HCT116 (cell line): ENCODE measurements at regions not wholly inside any gene's neighbourhood (a gene's known extent, or its start where the extent isn't known, plus 50 kb on each side); places are given as distances from the start of the nearest gene placed in this dataset.

ENCODE experiments used
- ATAC-seq: fragments of 200-7000 bp; cut with Tn5 transposase; 2 replicates; pipeline ENCODE4 v1.9.1; 2020; ENCODE audit warnings: mild to moderate bottlenecking, moderate library complexity
- BruUV-seq: library from RNA; stranded (reverse); fragments of 400-500 nt; replicated peaks from 2 replicates; lab custom pipeline; 2021; lab: Mats Ljungman, UMichigan
- CTCF ChIA-PET: fragments of 300-600 bp; sonication (Branson Sonifier 250); formaldehyde crosslinking; loops from one replicate; lab custom pipeline; 2021; ENCODE audit warnings: antibody characterized with exemption; lab: Charles Lee
- POLR2A ChIA-PET: fragments of 300-600, 350-600 bp; sonication (Branson Sonifier 250); formaldehyde crosslinking; loops from one replicate; lab custom pipeline; 2021; ENCODE audit warnings: antibody characterized with exemption; lab: Charles Lee
- RAD21 ChIA-PET, 2 experiments: fragments of 300-600 bp; sonication (Branson Sonifier 250); formaldehyde crosslinking; loops; one replicate each; lab custom pipeline; 2023; ENCODE audit warnings: low total read pairs in 2 of 2; ENCODE audit not compliant: uncharacterized antibody in 2 of 2, unreplicated experiment in 2 of 2, low non-redundant PET in 1 of 2; lab: Charles Lee
- DNase-seq: peaks from one replicate; pipeline ENCODE4 v3.0.0-alpha.2; 2010; ENCODE audit warnings: low read depth, low spot score
- H2AFZ ChIP-seq: fragments of 200-600 bp; shearing (Covaris generic), sonication (generic); 2 replicates; pipeline ENCODE4 v1.6.1; 2017; ENCODE audit warnings: low read depth, mixed run types, mixed read lengths, antibody characterized with exemption, low read length; ENCODE audit not compliant: poor library complexity, severe bottlenecking
- H3K27ac ChIP-seq: 2 replicates; pipeline ENCODE4 v1.5.1; 2012; ENCODE audit warnings: low read depth, low read length
- H3K27me3 ChIP-seq: fragments of 200-600 bp; sonication (generic); 2 replicates; pipeline ENCODE4 v1.6.1; 2016; ENCODE audit warnings: mixed run types, low read length, mixed read lengths; ENCODE audit not compliant: insufficient read depth
- H3K36me3 ChIP-seq, 2 experiments: fragments of 200-500 bp in 1 of 2; fragments of 200-600 bp in 1 of 2; sonication (Bioruptor generic) in 1 of 2; sonication (generic) in 1 of 2; 2 replicates each; pipeline versions ENCODE4 v1.5.1 to v1.6.1; 2014 to 2016; ENCODE audit warnings: low read length in 2 of 2, inconsistent platforms in 1 of 2, mixed read lengths in 1 of 2, mixed run types in 1 of 2; ENCODE audit not compliant: insufficient read depth in 2 of 2, control insufficient read depth in 1 of 2
- H3K4me1 ChIP-seq, 2 experiments: fragments of 200-600 bp in 1 of 2; sonication (generic) in 1 of 2; 2 replicates each; pipeline versions ENCODE4 v1.5.1 to v1.6.1; 2012 to 2017; ENCODE audit warnings: low read length in 2 of 2, inconsistent platforms in 1 of 2, mild to moderate bottlenecking in 1 of 2, mixed read lengths in 1 of 2, mixed run types in 1 of 2, moderate library complexity in 1 of 2; ENCODE audit not compliant: insufficient read depth in 2 of 2, control insufficient read depth in 1 of 2
- H3K4me2 ChIP-seq: fragments of 200-600 bp; sonication (generic); 2 replicates; pipeline ENCODE4 v1.6.1; 2017; ENCODE audit warnings: mixed run types, low read length, mixed read lengths
- H3K4me3 ChIP-seq, 2 experiments: fragments of 200-600 bp in 1 of 2; sonication (generic) in 1 of 2; replicated peaks in 1 of 2; 2 replicates each; pipeline ENCODE4 v1.5.1; 2011 to 2016; ENCODE audit warnings: low read length in 2 of 2, control low read depth in 1 of 2, low read depth in 1 of 2, mild to moderate bottlenecking in 1 of 2, mixed read lengths in 1 of 2, mixed run types in 1 of 2
- H3K79me2 ChIP-seq: fragments of 200-600 bp; sonication (generic); 2 replicates; pipeline ENCODE4 v1.6.1; 2017; ENCODE audit warnings: mild to moderate bottlenecking, mixed run types, low read length, moderate library complexity, mixed read lengths; ENCODE audit not compliant: insufficient read depth
- H3K9ac ChIP-seq: fragments of 200-600 bp; sonication (generic); 2 replicates; pipeline ENCODE4 v1.6.1; 2016; ENCODE audit warnings: low read length, mixed read lengths
- H3K9me2 ChIP-seq: fragments of 200-600 bp; sonication (generic), shearing (Covaris generic); 2 replicates; pipeline ENCODE4 v1.6.1; 2017; ENCODE audit warnings: mixed run types, mild to moderate bottlenecking, moderate library complexity; ENCODE audit not compliant: insufficient read depth
- H3K9me3 ChIP-seq, 2 experiments: fragments of 200-500 bp in 1 of 2; fragments of 200-600 bp in 1 of 2; sonication (Bioruptor generic) in 1 of 2; sonication (generic) in 1 of 2; 2 replicates each; pipeline ENCODE4 v1.6.1; 2014 to 2017; ENCODE audit warnings: low read length in 2 of 2, mixed read lengths in 2 of 2, inconsistent platforms in 1 of 2, low read depth in 1 of 2, mild to moderate bottlenecking in 1 of 2, mixed run types in 1 of 2, moderate library complexity in 1 of 2; ENCODE audit not compliant: control insufficient read depth in 1 of 2, insufficient read depth in 1 of 2
- H4K20me1 ChIP-seq: fragments of 200-600 bp; sonication (generic), shearing (Covaris generic); 2 replicates; pipeline ENCODE4 v1.6.1; 2017; ENCODE audit warnings: mixed run types, mild to moderate bottlenecking, moderate library complexity; ENCODE audit not compliant: insufficient read depth
- CBX3 ChIP-seq: IDR thresholded peaks from 2 replicates; pipeline ENCODE4 v1.6.1; 2012; ENCODE audit warnings: low read depth
- EZH2phosphoT487 ChIP-seq: fragments of 200-600 bp; IDR thresholded peaks from 2 replicates; pipeline ENCODE4 v1.6.1; 2018; ENCODE audit warnings: antibody characterized with exemption, borderline replicate concordance
- POLR2A ChIP-seq: IDR thresholded peaks from 2 replicates; pipeline ENCODE4 v1.7.0; 2011; ENCODE audit warnings: borderline replicate concordance; ENCODE audit not compliant: insufficient read depth, insufficient read length; ENCODE audit errors: extremely low read depth
- POLR2AphosphoS5 ChIP-seq: IDR thresholded peaks from 2 replicates; pipeline ENCODE4 v1.6.1; 2011; ENCODE audit warnings: mild to moderate bottlenecking, low read depth, low read length, moderate library complexity
- SIN3A ChIP-seq: IDR thresholded peaks from 2 replicates; pipeline ENCODE4 v1.6.1; 2012; ENCODE audit warnings: low read depth
- SP1 ChIP-seq: IDR thresholded peaks from 2 replicates; pipeline ENCODE4 v1.6.1; 2012; ENCODE audit warnings: low read depth
- SRF ChIP-seq: IDR thresholded peaks from 2 replicates; pipeline ENCODE4 v1.6.1; 2012; ENCODE audit warnings: low read depth
- YY1 ChIP-seq: IDR thresholded peaks from 2 replicates; pipeline ENCODE4 v1.6.1; 2011; ENCODE audit warnings: low read length, low read depth, moderate library complexity, mild to moderate bottlenecking; ENCODE audit not compliant: insufficient replicate concordance; ENCODE audit errors: extremely low read depth
- ZFX ChIP-seq: fragments of 450-650 bp; IDR thresholded peaks from 2 replicates; pipeline ENCODE4 v1.6.1; 2017
- ZNF274 ChIP-seq: fragments of 200-500 bp; sonication (Bioruptor generic); IDR thresholded peaks from 2 replicates; pipeline ENCODE4 v1.6.1; 2014; ENCODE audit warnings: mild to moderate bottlenecking, low read depth, low read length, inconsistent platforms
- intact Hi-C: fragments of 100-400 bp; cut with micrococcal nuclease; formaldehyde crosslinking; loops from 2 replicates; pipeline ENCODE4 v1.10.0; 2022
- TF ChIP-seq, protein P1 (sequence below): IDR thresholded peaks from 2 replicates; pipeline ENCODE4 v1.6.1; 2012
- TF ChIP-seq, protein P2 (sequence below), 3 experiments: fragments of 200-600 bp in 1 of 3; sonication (generic) in 1 of 3; IDR thresholded peaks in 2 of 3; conservative IDR thresholded peaks in 1 of 3; 2 replicates each; pipeline ENCODE4 v1.5.1; 2012 to 2017; ENCODE audit warnings: low read depth in 2 of 3, low read length in 2 of 3, antibody characterized with exemption in 1 of 3, borderline replicate concordance in 1 of 3, control low read depth in 1 of 3, mild to moderate bottlenecking in 1 of 3, mixed read lengths in 1 of 3, mixed run types in 1 of 3, moderate library complexity in 1 of 3; ENCODE audit not compliant: insufficient read depth in 1 of 3
- TF ChIP-seq, protein P3 (sequence below): IDR thresholded peaks from 2 replicates; pipeline ENCODE4 v1.6.1; 2012; ENCODE audit warnings: low read depth
- TF ChIP-seq, protein P4 (sequence below): IDR thresholded peaks from 2 replicates; pipeline ENCODE4 v1.6.1; 2012

DNA sequence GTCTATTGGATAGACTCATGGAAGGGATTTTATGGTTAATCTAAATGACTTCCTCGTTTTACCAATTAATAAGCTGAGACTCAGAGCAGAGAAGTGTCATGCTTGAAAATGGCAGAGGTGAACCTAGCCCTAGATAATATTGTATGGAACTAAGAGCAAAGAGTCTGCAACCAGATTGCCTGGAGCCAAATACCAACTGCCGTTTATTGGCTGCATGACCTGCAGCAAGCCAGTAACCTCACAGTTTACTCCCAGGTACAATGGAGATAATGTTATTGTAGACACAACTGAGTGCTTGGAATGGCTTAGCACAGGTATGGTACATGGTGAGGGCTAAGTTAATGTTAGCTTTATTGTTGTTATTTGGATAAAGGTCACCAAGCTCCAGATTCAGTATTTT, 84.6 kb upstream of the FAT3 start (continued):
- TF ChIP-seq, protein P1, sequence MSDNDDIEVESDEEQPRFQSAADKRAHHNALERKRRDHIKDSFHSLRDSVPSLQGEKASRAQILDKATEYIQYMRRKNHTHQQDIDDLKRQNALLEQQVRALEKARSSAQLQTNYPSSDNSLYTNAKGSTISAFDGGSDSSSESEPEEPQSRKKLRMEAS, result no peak

DNA sequence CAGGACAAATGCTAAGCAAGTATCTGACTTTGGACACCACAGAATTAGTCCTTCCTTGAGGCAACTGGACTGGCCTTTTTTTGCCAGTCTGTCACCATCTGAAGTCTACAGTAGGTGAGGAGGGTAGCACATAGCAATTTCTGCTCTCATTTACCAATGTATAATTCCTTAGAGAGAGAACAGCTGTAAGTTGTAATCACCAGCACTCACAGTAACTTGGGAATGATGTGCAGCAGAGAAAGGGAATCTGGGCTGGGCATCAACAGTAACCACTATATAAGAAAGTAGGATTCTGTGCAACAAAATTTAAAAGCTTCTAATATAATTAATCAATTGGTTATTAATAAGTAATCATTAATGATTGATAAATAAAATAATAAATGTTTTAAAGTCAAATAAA, 86.3 kb upstream of the FAT3 start:
- H3K9ac ChIP-seq, result no peak overlapping the region
- no peak overlapping the region for H3K4me3 ChIP-seq
- no peaks in the 10 kb centered on the region for H3K36me3 ChIP-seq
- intact Hi-C loops, result no loop called here
- CTCF ChIA-PET, result no interaction called here
- RAD21 ChIA-PET, result no interaction called here
- H3K9me3 ChIP-seq, result peaks cover 3 to 15% of the 10 kb centered on the region in 2 experiments; a peak in 2 of 4 replicates
- H2AFZ ChIP-seq, result no peak overlapping the region
- H4K20me1 ChIP-seq, result no peaks in the 10 kb centered on the region
- no TSS peak for BruUV-seq
- no peaks in the 10 kb centered on the region for H3K79me2 ChIP-seq
- no peaks in the 10 kb centered on the region for H3K27me3 ChIP-seq
- no peaks in the 10 kb centered on the region for H3K4me1 ChIP-seq
- TF ChIP-seq, protein P2, sequence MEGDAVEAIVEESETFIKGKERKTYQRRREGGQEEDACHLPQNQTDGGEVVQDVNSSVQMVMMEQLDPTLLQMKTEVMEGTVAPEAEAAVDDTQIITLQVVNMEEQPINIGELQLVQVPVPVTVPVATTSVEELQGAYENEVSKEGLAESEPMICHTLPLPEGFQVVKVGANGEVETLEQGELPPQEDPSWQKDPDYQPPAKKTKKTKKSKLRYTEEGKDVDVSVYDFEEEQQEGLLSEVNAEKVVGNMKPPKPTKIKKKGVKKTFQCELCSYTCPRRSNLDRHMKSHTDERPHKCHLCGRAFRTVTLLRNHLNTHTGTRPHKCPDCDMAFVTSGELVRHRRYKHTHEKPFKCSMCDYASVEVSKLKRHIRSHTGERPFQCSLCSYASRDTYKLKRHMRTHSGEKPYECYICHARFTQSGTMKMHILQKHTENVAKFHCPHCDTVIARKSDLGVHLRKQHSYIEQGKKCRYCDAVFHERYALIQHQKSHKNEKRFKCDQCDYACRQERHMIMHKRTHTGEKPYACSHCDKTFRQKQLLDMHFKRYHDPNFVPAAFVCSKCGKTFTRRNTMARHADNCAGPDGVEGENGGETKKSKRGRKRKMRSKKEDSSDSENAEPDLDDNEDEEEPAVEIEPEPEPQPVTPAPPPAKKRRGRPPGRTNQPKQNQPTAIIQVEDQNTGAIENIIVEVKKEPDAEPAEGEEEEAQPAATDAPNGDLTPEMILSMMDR (IDR thresholded peaks at IDR 0.05 in 2 of 3, conservative IDR thresholded peaks at IDR 0.05 in 1 of 3; ENCODE audit: borderline replicate concordance in 1 of 3, insufficient read depth in 1 of 3, low read depth in 2 of 3, low read length in 2 of 3), result no peak
- TF ChIP-seq ZNF274, result no peak
- no peak for TF ChIP-seq ZFX
- TF ChIP-seq YY1, result no peak
- TF ChIP-seq, protein P3, sequence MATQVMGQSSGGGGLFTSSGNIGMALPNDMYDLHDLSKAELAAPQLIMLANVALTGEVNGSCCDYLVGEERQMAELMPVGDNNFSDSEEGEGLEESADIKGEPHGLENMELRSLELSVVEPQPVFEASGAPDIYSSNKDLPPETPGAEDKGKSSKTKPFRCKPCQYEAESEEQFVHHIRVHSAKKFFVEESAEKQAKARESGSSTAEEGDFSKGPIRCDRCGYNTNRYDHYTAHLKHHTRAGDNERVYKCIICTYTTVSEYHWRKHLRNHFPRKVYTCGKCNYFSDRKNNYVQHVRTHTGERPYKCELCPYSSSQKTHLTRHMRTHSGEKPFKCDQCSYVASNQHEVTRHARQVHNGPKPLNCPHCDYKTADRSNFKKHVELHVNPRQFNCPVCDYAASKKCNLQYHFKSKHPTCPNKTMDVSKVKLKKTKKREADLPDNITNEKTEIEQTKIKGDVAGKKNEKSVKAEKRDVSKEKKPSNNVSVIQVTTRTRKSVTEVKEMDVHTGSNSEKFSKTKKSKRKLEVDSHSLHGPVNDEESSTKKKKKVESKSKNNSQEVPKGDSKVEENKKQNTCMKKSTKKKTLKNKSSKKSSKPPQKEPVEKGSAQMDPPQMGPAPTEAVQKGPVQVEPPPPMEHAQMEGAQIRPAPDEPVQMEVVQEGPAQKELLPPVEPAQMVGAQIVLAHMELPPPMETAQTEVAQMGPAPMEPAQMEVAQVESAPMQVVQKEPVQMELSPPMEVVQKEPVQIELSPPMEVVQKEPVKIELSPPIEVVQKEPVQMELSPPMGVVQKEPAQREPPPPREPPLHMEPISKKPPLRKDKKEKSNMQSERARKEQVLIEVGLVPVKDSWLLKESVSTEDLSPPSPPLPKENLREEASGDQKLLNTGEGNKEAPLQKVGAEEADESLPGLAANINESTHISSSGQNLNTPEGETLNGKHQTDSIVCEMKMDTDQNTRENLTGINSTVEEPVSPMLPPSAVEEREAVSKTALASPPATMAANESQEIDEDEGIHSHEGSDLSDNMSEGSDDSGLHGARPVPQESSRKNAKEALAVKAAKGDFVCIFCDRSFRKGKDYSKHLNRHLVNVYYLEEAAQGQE, result no peak
- TF ChIP-seq SIN3A, result no peak
- no peak for TF ChIP-seq SP1
- TF ChIP-seq EZH2phosphoT487, result no peak
- TF ChIP-seq SRF, result no peak
- TF ChIP-seq, protein P4, sequence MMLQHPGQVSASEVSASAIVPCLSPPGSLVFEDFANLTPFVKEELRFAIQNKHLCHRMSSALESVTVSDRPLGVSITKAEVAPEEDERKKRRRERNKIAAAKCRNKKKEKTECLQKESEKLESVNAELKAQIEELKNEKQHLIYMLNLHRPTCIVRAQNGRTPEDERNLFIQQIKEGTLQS, result no peak
- no peak for TF ChIP-seq POLR2A
- no peak for TF ChIP-seq CBX3
- TF ChIP-seq, protein P1, result no peak
- TF ChIP-seq POLR2AphosphoS5, result no peak
- POLR2A ChIA-PET, result no interaction called here
- no peak for ATAC-seq
- no peak overlapping the region for H3K4me2 ChIP-seq
- DNase-seq, result no peak
- H3K9me2 ChIP-seq, result no peaks in the 10 kb centered on the region
- no peak overlapping the region for H3K27ac ChIP-seq
